ENCODE measurements at regions not wholly inside any gene's neighbourhood (a gene's known extent, or its start where the extent isn't known, plus 50 kb on each side); places are given as distances from the start of the nearest gene placed in this dataset.

DNA sequence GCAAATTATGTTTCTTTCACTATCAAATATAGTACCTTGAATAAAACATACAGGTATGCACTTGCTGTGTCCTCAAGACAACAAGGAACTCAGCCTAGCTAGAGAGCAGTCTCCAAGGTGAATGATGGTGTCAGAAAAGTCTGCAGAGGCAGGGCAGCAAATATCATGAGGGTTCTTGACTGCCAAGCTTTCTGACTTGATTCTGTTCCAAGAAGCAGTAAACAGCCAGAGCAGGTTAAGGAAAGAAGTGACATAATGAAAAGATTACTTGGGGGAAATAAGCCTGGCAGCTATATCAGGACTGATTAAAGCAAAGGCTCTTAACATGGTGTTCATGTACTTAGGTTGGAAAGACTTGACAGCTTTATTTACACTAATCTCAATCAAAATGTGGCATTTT is 192.2 kb upstream of the GADL1 start:
- no peak overlapping the region for H3K4me3 ChIP-seq (ENCODE audit: low read depth, low read length)
- no peak for DNase-seq (ENCODE audit: low read depth)
- TF ChIP-seq, protein P1, sequence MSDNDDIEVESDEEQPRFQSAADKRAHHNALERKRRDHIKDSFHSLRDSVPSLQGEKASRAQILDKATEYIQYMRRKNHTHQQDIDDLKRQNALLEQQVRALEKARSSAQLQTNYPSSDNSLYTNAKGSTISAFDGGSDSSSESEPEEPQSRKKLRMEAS (IDR thresholded peaks at IDR 0.05; ENCODE audit: low read depth, low read length), result no peak
- TF ChIP-seq MYC (IDR thresholded peaks at IDR 0.05; ENCODE audit: low read depth, low read length), result no peak
- TF ChIP-seq, protein P2, sequence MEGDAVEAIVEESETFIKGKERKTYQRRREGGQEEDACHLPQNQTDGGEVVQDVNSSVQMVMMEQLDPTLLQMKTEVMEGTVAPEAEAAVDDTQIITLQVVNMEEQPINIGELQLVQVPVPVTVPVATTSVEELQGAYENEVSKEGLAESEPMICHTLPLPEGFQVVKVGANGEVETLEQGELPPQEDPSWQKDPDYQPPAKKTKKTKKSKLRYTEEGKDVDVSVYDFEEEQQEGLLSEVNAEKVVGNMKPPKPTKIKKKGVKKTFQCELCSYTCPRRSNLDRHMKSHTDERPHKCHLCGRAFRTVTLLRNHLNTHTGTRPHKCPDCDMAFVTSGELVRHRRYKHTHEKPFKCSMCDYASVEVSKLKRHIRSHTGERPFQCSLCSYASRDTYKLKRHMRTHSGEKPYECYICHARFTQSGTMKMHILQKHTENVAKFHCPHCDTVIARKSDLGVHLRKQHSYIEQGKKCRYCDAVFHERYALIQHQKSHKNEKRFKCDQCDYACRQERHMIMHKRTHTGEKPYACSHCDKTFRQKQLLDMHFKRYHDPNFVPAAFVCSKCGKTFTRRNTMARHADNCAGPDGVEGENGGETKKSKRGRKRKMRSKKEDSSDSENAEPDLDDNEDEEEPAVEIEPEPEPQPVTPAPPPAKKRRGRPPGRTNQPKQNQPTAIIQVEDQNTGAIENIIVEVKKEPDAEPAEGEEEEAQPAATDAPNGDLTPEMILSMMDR (IDR thresholded peaks at IDR 0.05; ENCODE audit: low read depth, low read length), result no peak
- TF ChIP-seq POLR2A (IDR thresholded peaks at IDR 0.05; ENCODE audit: extremely low read depth, insufficient read length), result no peak

DNA sequence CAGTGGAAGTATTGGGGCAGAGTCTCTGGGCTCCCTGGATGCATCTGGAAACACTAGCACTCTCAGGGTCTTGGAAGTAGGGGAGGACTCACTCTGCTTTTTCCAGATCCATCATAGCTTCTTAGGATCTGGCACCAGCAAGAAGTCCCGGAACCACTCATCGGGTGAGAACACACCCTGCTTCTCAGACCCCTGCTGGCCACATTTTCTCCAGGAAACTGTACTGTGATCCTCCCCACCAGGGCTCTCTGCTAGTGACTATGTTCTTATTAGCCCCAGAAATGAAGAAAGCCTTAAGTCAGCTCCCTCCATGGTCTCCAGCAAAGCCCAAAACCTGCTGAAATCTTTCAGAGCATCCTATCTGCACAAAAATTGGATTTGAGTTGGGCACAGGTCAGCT is 197.3 kb upstream of the GADL1 start:
- no peak overlapping the region for H3K4me3 ChIP-seq (ENCODE audit: low read depth, low read length)
- TF ChIP-seq POLR2A (IDR thresholded peaks at IDR 0.05; ENCODE audit: extremely low read depth, insufficient read length) (no peak), MYC (IDR thresholded peaks at IDR 0.05; ENCODE audit: low read depth, low read length) (no peak)
- TF ChIP-seq, protein P2 (IDR thresholded peaks at IDR 0.05; ENCODE audit: low read depth, low read length), result no peak
- TF ChIP-seq, protein P1 (IDR thresholded peaks at IDR 0.05; ENCODE audit: low read depth, low read length), result no peak
- no peak for DNase-seq (ENCODE audit: low read depth)

DNA sequence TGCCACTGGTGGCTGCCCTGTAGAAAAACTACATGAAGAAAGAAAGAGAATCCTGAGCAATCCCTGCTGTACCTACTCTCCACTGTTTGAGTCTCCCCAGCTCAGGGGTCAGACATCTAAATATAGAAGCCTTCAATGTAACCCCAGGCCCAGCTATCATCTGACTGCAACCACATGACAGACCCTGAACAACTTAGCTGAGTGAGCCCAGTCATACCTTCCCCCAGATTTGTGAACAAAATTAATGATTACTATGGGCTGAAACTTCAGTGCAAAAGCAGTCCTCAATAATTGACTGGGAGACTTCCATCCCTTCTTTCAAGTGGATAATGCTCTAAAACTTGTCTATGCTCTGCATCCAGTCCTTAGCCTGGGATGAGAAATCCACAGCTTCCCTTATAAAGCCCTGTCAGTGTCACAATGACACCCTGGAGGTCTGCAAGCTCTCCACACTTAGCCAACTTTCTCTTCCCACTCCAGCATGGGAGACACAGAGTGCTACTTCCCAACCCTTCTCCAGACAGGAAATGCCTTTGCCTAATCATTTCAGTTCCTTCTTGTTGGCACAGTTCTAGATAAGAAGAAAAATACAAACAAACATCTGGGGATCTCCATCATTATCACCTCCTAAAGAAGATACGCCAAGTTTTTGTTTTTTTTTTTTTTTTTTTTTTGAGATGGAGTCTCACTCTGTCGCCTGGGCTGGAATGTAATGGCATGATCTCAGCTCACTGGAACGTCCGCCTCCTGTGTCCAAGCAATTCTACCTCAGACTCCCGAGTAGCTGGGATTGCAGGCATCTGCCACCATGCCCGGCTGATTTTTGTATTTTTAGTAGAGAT is 198.5 kb upstream of the GADL1 start:
- H3K4me3 ChIP-seq (ENCODE audit: low read depth, low read length), result no peak overlapping the region
- TF ChIP-seq, protein P2 (IDR thresholded peaks at IDR 0.05; ENCODE audit: low read depth, low read length), result no peak
- TF ChIP-seq, protein P1 (IDR thresholded peaks at IDR 0.05; ENCODE audit: low read depth, low read length), result no peak
- no peak for TF ChIP-seq POLR2A (IDR thresholded peaks at IDR 0.05; ENCODE audit: extremely low read depth, insufficient read length)
- no peak for TF ChIP-seq MYC (IDR thresholded peaks at IDR 0.05; ENCODE audit: low read depth, low read length)
- no peak for DNase-seq (ENCODE audit: low read depth)

DNA sequence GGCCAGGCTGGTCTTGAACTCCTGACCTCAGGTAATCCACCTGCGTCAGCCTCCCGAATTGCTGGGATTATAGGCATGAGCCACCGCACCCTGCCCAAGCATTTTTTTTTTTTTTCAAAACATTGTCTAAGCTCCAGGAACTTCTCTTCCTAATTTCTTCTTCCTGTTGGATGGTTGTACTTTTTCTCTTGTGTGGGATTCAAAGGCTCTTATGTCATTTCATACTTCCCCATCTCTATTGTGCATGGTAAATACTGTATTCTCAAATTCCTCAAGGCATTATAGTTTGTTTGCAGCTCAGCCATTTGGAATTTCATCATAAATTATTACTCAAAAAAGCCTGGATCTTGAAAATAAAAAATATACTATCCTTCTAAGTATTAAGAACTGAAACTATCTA is 199.1 kb upstream of the GADL1 start:
- DNase-seq (ENCODE audit: low read depth), result no peak
- no peak for TF ChIP-seq MYC (IDR thresholded peaks at IDR 0.05; ENCODE audit: low read depth, low read length)
- TF ChIP-seq, protein P1 (IDR thresholded peaks at IDR 0.05; ENCODE audit: low read depth, low read length), result no peak
- TF ChIP-seq POLR2A (IDR thresholded peaks at IDR 0.05; ENCODE audit: extremely low read depth, insufficient read length), result no peak
- TF ChIP-seq, protein P2 (IDR thresholded peaks at IDR 0.05; ENCODE audit: low read depth, low read length), result no peak
- H3K4me3 ChIP-seq (ENCODE audit: low read depth, low read length), result no peak overlapping the region

DNA sequence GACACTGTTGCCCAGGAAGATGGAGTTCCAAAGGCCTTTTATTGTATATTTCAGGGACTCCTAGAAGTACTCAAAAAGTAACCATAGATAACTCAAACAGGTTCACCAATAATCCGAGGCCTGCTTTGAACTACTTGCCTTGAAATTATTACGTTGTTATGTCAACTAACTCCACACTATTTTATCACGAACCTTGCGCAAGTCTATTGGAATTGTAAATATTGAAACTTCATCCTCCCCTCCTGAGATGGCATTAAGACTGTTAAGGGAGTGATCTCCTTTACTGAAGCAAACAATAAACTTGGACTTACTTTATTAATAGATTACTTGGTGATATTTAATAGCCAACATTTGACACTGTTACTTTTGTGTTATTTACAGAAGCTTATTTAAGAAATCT is 199.6 kb upstream of the GADL1 start:
- TF ChIP-seq, protein P1 (IDR thresholded peaks at IDR 0.05; ENCODE audit: low read depth, low read length), result no peak
- TF ChIP-seq MYC (IDR thresholded peaks at IDR 0.05; ENCODE audit: low read depth, low read length) (no peak), POLR2A (IDR thresholded peaks at IDR 0.05; ENCODE audit: extremely low read depth, insufficient read length) (no peak)
- TF ChIP-seq, protein P2 (IDR thresholded peaks at IDR 0.05; ENCODE audit: low read depth, low read length), result no peak
- DNase-seq (ENCODE audit: low read depth), result no peak
- H3K4me3 ChIP-seq (ENCODE audit: low read depth, low read length), result no peak overlapping the region
